HT1080 (cell line): ENCODE measurements at regions not wholly inside any gene's neighbourhood (a gene's known extent, or its start where the extent isn't known, plus 50 kb on each side); places are given as distances from the start of the nearest gene placed in this dataset.
"Not testable (repeated sequence)": the region's sequence is repeated elsewhere in the genome, so short reads cannot be mapped to it uniquely, and the experiment has no call there.

ENCODE experiments used
- DNase-seq: peaks from one replicate; pipeline ENCODE4 v3.0.0-alpha.2; 2015; ENCODE audit warnings: low read depth

DNA sequence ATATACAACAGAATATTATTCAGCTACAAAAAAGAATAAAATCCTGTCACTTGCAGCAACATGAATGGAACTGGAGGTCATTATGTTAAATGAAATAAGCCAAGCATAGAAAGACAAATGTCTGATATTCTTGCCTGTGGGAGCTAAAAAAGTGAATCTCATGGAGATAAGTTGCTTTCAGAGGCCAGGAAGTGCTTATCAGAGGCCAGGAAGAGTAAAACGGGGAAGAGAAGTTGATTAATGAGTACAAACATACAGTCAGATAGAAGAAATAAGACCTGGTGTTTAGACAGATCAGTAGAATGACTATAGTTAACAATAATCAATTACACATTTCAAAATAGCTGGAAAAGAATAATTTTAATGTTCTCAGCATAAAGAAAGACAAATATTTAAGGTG lies 54.4 kb upstream of the CPHXL start:
- no peak for DNase-seq

- no peak for DNase-seq
Observed at GRCh38 chr16:75781683-75782343, 55.5 kb upstream of the CPHXL start.

DNA sequence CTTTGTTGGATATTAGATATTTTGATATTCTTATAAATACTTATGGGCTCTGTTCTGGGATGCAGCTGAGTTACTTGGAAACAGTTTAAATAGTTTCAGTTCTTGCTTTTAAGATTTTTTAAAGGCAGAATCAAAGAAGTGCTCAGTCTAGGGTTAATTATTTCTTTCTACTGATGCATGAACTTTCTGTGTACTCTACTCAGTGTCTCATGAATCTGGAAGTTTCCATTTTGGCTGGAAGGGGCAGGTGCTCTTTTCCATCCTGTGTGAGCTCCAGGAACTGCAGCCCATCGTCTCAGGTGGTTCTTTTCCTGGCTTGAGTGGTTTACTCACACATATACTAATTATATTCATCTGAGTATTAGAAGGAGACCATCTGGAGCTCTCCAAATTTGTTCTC lies 61.1 kb upstream of the CPHXL start:
- no peak for DNase-seq

- peak; percentile 40 for DNase-seq
Observed at GRCh38 chr16:75789237-75789636, 62.9 kb upstream of the CPHXL start.

DNA sequence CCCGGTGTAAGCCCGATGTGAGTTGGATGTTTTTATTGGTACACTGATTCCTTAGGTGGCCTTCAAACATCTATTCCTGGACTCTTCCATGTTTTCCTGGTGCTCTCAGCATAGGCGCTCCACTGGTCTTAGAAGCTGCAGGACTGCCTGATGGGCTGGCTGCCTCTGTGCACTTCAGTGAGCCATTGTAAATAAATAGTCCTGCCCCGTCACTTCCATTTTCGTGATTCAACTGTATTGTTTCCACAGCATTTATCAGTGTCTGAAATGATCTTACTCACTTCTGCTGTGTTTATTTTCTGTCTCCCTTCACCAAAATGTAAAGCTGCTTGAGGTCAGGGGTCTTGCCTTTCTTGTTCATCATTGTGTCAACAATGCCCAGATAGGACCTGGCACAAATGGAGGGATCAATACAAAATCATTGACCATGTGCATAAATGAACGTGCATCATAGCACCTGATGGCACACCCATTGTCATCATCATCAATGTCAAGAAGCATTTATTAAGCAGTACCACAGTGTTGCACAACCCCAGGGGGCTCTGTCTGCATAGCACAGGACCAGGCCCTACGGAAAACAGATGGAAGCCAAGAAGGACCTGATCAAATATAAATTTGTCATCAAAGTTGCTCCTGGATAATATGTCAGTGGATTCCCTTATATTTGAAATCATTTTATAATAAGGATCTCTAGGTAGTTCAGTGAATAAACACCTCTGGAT lies 66.6 kb upstream of the CPHXL start:
- no peak for DNase-seq

DNA sequence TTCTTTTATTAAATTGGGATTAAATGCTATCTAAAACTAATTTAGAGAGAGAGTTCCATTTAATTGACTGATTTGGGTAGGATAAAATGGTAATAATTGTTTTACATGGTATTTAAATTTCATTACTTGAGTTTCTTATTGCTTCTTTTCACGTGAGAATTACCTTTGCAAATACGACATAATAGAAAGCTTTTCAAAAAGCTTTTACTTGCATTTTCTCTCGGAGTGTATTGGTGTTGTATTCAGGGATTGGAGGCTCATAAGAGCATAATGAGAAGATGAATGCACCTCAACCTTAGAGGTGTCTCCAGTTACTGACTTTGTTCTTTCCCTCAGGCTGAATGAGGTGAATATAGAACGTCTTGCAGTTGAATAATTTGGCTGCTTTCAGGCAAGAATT lies 67.4 kb upstream of the CPHXL start:
- no peak for DNase-seq

DNA sequence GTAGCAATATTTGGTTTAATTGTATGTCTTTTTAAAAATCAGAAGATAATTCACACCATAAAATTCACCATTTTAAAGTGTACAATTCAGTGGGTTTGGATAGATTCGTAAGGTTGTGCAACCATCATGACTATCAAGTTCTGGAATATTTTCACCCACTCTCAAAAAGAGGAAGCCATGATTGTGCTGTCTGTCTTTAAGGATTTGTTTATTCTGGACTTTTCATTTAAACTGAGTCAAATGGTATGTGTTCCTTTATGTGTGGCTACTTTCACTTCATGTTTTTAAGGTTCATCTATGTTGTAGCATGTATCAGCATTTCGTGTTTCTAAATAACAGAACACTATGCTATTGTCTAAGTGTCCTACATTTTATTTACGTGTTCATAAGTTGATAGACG lies 68.1 kb upstream of the CPHXL start:
- no peak for DNase-seq

DNA sequence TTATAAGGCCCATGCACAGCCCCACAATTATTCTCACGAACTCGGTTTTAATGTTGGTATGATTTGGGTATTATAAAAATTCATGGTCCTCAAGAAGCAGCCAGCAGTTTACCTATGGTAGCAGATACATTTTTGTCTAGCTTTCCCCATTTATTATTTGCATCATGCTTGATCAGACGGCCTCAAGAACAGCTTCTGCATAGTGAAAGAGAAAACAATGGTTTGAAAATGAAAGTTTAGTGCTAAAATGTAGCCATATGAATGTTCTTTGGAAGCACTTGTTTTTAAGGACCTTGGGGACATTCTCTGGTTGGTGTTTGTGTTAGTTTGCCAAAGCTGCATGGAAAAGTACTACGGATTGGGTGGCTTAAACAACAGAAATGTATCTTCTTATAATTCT lies 72.4 kb upstream of the CPHXL start:
- DNase-seq: no peak

DNA sequence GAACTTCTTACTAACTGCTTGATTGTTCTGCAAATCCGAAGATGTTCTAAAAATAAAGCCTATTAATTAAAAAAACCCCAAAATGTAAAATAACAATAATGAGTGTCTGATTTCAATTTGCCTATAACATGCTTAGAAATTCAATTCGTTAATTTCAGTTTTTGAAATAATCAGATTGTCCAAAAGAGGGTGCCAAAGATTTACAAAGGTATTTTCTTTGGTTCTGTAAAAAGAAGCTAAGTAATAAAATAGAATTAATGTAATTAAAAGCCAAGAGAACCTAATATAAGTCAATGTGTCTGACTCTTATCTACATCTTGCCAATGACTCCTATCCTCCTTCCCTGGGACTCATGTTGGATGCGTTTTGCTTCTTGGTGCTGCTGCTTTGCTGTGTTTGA lies 75.0 kb upstream of the CPHXL start:
- no peak for DNase-seq

GRCh38 chr16:75803753-75804152 lies 77.5 kb upstream of the CPHXL start:
- DNase-seq: no peak

- DNase-seq: no peak
Observed at GRCh38 chr16:75804368-75804767, 78.1 kb upstream of the CPHXL start.

DNA sequence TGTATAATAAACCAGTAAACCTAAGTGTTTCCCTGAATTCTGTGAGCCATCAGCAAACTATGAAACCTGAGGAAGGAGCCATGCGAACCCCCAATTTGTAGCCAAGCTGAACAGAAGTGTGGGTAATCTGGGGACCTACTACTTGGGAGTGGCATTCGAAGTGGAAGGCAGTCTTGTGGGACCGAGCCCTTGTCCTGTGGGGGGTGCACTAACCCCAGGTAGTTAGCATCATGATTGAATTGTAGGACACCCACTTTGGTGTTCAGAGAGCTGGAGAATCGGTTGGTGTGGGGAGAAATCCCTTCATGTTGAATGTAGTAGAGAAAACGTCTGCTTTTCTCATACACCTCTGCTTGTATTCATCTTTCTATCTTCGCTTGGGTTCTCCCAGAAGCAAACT lies 79.7 kb upstream of the CPHXL start:
- no peak for DNase-seq

DNA sequence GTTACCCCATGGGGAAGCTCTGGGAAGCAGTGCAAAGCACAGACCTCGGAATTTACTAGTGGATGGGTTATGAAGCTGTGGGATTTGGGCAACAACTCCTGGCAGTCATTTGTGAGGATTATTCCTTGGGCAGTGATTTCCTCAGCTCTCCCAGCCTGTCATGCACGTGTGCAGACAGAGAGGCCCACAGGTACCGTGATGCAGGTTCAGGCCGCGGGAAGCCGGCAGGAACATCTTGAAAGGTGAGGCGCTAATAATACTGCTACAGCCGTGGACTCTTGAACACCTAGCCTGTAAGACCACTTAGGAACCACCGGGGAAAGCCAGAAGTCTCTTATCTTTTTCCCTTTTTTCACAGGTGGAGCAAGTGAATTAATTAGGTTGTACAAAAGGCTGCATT lies 80.2 kb upstream of the CPHXL start:
- DNase-seq: no peak

GRCh38 chr16:75810342-75810741 lies 84.1 kb upstream of the CPHXL start:
- no peak for DNase-seq

DNA sequence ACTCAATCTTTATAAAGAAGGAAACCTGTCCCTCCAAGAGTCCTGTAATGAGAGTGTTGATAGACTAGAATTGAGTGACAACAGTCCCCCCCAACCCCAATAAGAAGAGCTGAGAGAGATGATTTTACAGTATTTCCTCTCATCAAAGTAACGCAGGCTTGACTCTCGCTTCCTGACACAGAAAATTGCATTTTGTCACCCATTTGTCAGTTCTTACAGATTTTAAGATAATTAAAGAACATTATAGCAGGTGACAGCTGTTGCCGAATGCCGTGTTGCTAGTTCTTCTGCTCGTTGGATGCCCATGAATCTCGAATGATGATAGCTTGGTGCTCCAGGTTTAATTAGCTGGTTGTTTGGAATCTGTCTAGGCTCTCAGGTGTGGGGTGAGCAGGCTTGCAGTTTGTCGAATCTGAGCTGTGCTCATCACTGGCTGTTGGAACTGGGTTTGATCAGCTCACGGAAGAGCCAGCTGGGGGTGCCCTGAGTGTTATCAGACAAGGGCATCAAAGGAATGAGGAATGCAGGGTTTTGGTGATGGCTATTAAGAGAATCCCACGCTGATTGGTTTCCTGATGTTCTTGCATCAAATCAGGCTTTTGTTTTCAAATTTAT lies 84.8 kb upstream of the CPHXL start:
- DNase-seq: no peak

DNA sequence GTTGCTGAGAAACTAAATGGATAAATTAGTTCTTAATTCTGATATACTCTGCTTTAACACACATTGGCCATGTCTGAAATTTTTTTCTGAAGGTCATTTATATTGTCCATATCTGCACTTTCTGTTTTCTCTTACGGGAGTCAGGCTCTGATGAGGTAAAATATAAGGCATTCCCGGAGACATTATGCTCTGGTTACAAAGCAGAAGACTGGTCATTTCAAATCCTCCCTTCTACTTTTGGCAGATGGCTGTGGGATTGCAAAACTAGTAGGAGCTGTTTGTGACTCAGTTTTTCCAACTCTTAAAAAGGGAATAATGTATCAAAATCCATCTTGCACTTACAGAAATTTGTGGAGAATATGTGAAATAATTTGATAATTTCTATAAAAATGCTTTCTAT lies 92.2 kb upstream of the CPHXL start:
- DNase-seq: no peak

- peak; percentile 77 for DNase-seq
Observed at GRCh38 chr16:75820672-75821071, 94.4 kb upstream of the CPHXL start.

DNA sequence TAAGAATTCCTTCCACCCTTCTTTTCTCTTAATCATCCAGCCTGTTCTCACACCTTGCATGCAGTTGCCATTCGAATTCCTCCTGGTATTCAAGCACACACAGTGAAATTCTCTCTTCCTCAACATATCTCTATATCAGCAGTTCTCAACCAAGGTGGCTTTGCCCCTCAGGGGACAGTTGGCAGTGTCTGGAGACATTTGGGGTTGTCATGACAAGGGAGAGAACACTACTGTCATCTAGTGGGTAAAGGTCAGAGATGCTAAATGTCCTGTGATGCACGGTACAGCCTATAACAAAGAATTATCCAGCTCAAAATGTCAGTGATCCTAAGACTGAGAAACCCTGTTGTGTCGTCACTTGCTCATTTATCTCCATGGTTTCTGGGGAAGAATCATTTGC lies 94.8 kb upstream of the CPHXL start:
- DNase-seq: peak; percentile 5

DNA sequence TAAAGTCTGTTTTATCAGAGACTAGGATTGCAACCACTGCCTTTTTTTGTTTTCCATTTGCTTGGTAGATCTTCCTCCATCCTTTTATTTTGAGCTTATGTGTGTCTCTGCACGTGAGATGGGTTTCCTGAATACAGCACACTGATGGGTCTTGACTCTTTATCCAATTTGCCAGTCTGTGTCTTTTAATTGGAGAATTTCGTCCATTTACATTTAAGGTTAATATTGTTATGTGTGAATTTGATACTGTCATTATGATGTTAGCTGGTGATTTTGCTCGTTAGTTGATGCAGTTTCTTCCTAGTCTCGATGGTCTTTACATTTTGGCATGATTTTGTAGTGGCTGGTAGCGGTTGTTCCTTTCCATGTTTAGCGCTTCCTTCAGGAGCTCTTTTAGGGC lies 99.5 kb upstream of the CPHXL start:
- DNase-seq: not testable (repeated sequence)

- not testable (repeated sequence) for DNase-seq
Observed at GRCh38 chr16:75827372-75828038, 101.2 kb upstream of the CPHXL start.

DNA sequence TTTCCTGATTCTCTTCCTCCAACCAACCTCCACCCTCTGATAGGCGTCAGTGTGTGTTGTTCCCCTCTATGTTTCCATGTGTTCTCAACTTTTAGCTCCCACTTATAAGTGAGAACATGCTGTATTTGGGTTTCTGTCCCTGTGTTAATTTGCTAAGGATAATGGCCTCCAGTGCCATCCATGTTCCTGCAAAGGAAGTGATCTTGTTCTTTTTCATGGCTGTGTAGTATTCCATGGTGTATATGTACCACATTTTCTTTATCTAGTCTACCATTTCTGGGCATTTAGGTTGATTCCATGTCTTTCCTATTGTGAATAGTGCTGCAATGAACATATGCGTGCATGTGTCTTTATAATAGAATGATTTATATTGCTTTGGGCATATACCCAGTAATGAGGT lies 107.1 kb upstream of the CPHXL start:
- DNase-seq: not testable (repeated sequence)

DNA sequence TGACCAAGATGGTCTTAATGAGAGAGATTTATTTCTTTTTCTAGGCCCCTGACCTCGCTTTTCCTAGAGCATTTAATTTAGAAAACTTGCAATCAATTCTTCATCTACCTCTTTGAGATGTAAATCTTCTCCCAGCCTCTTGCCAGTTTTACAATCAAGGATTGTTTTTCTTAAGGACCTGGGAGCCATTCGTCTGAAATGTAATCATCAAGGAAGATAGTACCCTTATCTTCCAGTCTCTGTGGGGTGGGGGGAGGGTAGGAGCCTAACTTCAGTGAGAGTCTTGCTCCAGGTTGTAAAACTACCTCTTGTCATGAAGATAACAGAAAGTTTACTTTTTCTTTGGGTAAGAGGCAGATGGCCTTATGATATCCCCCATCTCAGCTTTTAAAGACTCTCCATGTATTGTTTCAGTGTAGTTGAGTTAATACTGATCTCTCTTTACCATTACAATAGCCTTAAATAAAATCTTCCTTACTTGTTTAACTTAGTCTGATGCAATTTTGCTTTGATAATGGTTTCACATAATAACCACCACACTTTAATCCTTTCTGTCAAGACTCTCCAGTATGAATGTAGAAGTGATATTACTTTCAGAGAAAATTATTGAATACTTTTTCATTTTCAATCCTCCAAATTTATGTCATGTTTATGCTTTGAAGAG lies 110.2 kb upstream of the CPHXL start:
- DNase-seq: no peak
